Neural cell (in vitro differentiated cells): ENCODE measurements at regions not wholly inside any gene's neighbourhood (a gene's known extent, or its start where the extent isn't known, plus 50 kb on each side); places are given as distances from the start of the nearest gene placed in this dataset.

Source experiments
- H2AFZ ChIP-seq: fragments of 200-600, 300-800 bp; sonication (generic), shearing (Covaris generic); 2 replicates; pipeline ENCODE4 v1.6.0; 2014; ENCODE audit warnings: low read depth, mild to moderate bottlenecking, antibody characterized with exemption, low read length, moderate library complexity
- H3F3A ChIP-seq: fragments of 200-600 bp; shearing (Covaris generic); 2 replicates; pipeline ENCODE4 v1.6.1; 2016; ENCODE audit warnings: mild to moderate bottlenecking, moderate library complexity, mixed read lengths, antibody characterized with exemption, low read length; ENCODE audit not compliant: insufficient read depth, poor library complexity, severe bottlenecking
- H3K27ac ChIP-seq: fragments of 200-600, 300-800 bp; sonication (generic), shearing (Covaris generic); 2 replicates; pipeline ENCODE4 v1.5.1; 2014; ENCODE audit warnings: mild to moderate bottlenecking, low read length, moderate library complexity
- H3K27me3 ChIP-seq: fragments of 300-800, 200-600 bp; sonication (generic), shearing (Covaris generic); 2 replicates; pipeline ENCODE4 v1.6.0; 2014; ENCODE audit warnings: mild to moderate bottlenecking, low read depth, low read length, moderate library complexity; ENCODE audit not compliant: insufficient read depth
- H3K36me3 ChIP-seq: fragments of 300-800, 200-600 bp; sonication (generic), shearing (Covaris generic); 2 replicates; pipeline ENCODE4 v1.5.1; 2014; ENCODE audit warnings: mild to moderate bottlenecking, antibody characterized with exemption, low read length, moderate library complexity; ENCODE audit not compliant: insufficient read depth
- H3K4me2 ChIP-seq: fragments of 300-800, 200-600 bp; sonication (generic), shearing (Covaris generic); 2 replicates; pipeline ENCODE4 v1.6.0; 2014; ENCODE audit warnings: mild to moderate bottlenecking, low read length
- H3K4me3 ChIP-seq: fragments of 300-800, 200-600 bp; sonication (generic), shearing (Covaris generic); 2 replicates; pipeline ENCODE4 v1.5.1; 2014; ENCODE audit warnings: mild to moderate bottlenecking, low read length, moderate library complexity
- H3K79me2 ChIP-seq: fragments of 200-600 bp; shearing (Covaris generic); replicated peaks from 2 replicates; pipeline ENCODE4 v1.6.0; 2014; ENCODE audit warnings: mild to moderate bottlenecking, low read length, moderate library complexity; ENCODE audit not compliant: insufficient read depth
- H3K9ac ChIP-seq: fragments of 300-800, 200-600 bp; sonication (generic), shearing (Covaris generic); 2 replicates; pipeline ENCODE4 v1.6.1; 2016; ENCODE audit warnings: mild to moderate bottlenecking, low read length, mixed read lengths
- H3K9me2 ChIP-seq: fragments of 200-600 bp; shearing (Covaris generic); 2 replicates; pipeline ENCODE4 v1.6.1; 2016; ENCODE audit warnings: mild to moderate bottlenecking, low read length, mixed read lengths; ENCODE audit not compliant: insufficient read depth
- H3K9me3 ChIP-seq: fragments of 200-600, 300-800 bp; sonication (generic), shearing (Covaris generic); 2 replicates; pipeline ENCODE4 v1.6.1; 2016; ENCODE audit warnings: mild to moderate bottlenecking, mixed run types, low read length, moderate library complexity, mixed read lengths
- H4K20me1 ChIP-seq: fragments of 200-600 bp; shearing (Covaris generic); 2 replicates; pipeline ENCODE4 v1.6.1; 2016; ENCODE audit warnings: mild to moderate bottlenecking, mixed run types; ENCODE audit not compliant: insufficient read depth
- EP300 ChIP-seq: fragments of 450-650 bp; conservative IDR thresholded peaks from 2 replicates; pipeline ENCODE4 v1.6.1; 2014; ENCODE audit warnings: antibody characterized with exemption, mild to moderate bottlenecking, moderate library complexity; ENCODE audit not compliant: poor library complexity, severe bottlenecking
- EZH2 ChIP-seq: fragments of 200-600, 300-800 bp; shearing (Covaris generic), sonication (generic); IDR thresholded peaks from 2 replicates; pipeline ENCODE4 v1.6.1; 2014; ENCODE audit warnings: antibody characterized with exemption, low read length, borderline replicate concordance, mild to moderate bottlenecking; ENCODE audit not compliant: insufficient read depth, poor library complexity, severe bottlenecking
- MXI1 ChIP-seq: fragments of 450-650 bp; conservative IDR thresholded peaks from 2 replicates; pipeline ENCODE4 v1.6.1; 2014; ENCODE audit warnings: antibody characterized with exemption, mild to moderate bottlenecking; ENCODE audit not compliant: poor library complexity, severe bottlenecking
- POLR2AphosphoS5 ChIP-seq: IDR thresholded peaks from 2 replicates; pipeline ENCODE4 v1.6.1; 2012
- RAD21 ChIP-seq: fragments of 450-650 bp; conservative IDR thresholded peaks from 2 replicates; pipeline ENCODE4 v1.6.1; 2014; ENCODE audit warnings: antibody characterized with exemption, mild to moderate bottlenecking, moderate library complexity
- SMC3 ChIP-seq: fragments of 450-650 bp; conservative IDR thresholded peaks from 2 replicates; pipeline ENCODE4 v1.6.1; 2014; ENCODE audit warnings: antibody characterized with exemption, mild to moderate bottlenecking, moderate library complexity; ENCODE audit not compliant: poor library complexity
- TAF1 ChIP-seq: IDR thresholded peaks from 2 replicates; pipeline ENCODE4 v1.6.1; 2012; ENCODE audit warnings: low read depth
- TF ChIP-seq, protein P1 (sequence below): fragments of 450-650 bp; IDR thresholded peaks from 2 replicates; pipeline ENCODE4 v1.5.1; 2014; ENCODE audit warnings: antibody characterized with exemption, mild to moderate bottlenecking, moderate library complexity; ENCODE audit not compliant: poor library complexity, severe bottlenecking
- TF ChIP-seq, protein P2 (sequence below): IDR thresholded peaks from 2 replicates; pipeline ENCODE4 v1.6.1; 2012; ENCODE audit warnings: borderline replicate concordance

DNA sequence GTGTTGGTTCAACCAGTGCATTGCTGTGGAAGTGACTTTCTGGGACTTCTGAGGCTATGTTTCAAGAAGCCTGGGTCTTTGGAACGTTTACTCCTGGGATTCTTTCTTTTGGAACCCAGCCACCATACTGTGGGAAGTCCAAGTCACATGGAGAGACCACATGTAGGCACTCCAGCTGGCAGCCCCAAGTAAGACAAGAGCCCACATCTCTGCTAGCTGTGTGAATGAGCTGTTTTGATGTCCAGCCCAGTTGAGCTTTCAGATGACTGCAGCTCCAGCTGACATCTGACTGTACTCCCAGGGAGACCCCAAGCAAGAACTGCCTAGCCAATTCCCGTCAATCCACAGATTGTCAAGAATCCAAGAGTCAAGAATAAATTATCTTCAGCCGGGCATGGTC is 60.1 kb upstream of the SPATA31D4 start:
- Histone ChIP-seq H3K9me2 (no peaks in the 10 kb centered on the region), H3K4me3 (no peak overlapping the region), H3K27ac (no peak overlapping the region), H3K9ac (no peak overlapping the region), H3K79me2 (no peaks in the 10 kb centered on the region), H3F3A (no peaks in the 10 kb centered on the region), H4K20me1 (no peaks in the 10 kb centered on the region), H3K9me3 (no peaks in the 10 kb centered on the region), H2AFZ (no peak overlapping the region), H3K4me2 (no peak overlapping the region), H3K36me3 (no peaks in the 10 kb centered on the region), H3K27me3 (no peaks in the 10 kb centered on the region)
- TF ChIP-seq MXI1, result no peak
- TF ChIP-seq RAD21, result no peak
- TF ChIP-seq EZH2, result no peak
- no peak for TF ChIP-seq EP300
- no peak for TF ChIP-seq POLR2AphosphoS5
- no peak for TF ChIP-seq TAF1
- TF ChIP-seq, protein P1, sequence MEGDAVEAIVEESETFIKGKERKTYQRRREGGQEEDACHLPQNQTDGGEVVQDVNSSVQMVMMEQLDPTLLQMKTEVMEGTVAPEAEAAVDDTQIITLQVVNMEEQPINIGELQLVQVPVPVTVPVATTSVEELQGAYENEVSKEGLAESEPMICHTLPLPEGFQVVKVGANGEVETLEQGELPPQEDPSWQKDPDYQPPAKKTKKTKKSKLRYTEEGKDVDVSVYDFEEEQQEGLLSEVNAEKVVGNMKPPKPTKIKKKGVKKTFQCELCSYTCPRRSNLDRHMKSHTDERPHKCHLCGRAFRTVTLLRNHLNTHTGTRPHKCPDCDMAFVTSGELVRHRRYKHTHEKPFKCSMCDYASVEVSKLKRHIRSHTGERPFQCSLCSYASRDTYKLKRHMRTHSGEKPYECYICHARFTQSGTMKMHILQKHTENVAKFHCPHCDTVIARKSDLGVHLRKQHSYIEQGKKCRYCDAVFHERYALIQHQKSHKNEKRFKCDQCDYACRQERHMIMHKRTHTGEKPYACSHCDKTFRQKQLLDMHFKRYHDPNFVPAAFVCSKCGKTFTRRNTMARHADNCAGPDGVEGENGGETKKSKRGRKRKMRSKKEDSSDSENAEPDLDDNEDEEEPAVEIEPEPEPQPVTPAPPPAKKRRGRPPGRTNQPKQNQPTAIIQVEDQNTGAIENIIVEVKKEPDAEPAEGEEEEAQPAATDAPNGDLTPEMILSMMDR, result no peak
- no peak for TF ChIP-seq SMC3
- TF ChIP-seq, protein P2, sequence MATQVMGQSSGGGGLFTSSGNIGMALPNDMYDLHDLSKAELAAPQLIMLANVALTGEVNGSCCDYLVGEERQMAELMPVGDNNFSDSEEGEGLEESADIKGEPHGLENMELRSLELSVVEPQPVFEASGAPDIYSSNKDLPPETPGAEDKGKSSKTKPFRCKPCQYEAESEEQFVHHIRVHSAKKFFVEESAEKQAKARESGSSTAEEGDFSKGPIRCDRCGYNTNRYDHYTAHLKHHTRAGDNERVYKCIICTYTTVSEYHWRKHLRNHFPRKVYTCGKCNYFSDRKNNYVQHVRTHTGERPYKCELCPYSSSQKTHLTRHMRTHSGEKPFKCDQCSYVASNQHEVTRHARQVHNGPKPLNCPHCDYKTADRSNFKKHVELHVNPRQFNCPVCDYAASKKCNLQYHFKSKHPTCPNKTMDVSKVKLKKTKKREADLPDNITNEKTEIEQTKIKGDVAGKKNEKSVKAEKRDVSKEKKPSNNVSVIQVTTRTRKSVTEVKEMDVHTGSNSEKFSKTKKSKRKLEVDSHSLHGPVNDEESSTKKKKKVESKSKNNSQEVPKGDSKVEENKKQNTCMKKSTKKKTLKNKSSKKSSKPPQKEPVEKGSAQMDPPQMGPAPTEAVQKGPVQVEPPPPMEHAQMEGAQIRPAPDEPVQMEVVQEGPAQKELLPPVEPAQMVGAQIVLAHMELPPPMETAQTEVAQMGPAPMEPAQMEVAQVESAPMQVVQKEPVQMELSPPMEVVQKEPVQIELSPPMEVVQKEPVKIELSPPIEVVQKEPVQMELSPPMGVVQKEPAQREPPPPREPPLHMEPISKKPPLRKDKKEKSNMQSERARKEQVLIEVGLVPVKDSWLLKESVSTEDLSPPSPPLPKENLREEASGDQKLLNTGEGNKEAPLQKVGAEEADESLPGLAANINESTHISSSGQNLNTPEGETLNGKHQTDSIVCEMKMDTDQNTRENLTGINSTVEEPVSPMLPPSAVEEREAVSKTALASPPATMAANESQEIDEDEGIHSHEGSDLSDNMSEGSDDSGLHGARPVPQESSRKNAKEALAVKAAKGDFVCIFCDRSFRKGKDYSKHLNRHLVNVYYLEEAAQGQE, result no peak

DNA sequence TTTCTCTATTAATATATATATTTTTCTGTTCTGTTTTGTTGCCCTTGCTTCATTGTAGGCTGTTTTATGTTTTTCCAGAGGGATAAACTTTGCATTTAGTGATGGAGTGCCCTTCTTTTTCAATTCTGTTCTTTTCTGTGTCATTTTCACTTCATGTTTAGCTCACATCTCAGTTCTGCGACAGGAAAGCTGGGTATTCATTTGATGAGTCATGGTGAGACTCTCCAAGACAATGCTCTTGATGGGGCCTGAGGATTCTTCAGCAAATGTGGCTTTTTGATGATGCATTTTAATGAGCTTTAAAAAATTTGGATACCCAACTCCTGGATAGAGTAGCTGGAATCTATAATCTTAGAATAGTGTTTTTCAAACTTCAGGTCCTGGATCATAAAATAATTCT is 56.5 kb upstream of the SPATA31D4 start:
- no peak overlapping the region for H3K4me3 ChIP-seq
- no peaks in the 10 kb centered on the region for H3K9me2 ChIP-seq
- no peaks in the 10 kb centered on the region for H4K20me1 ChIP-seq
- H3K4me2 ChIP-seq, result no peak overlapping the region
- no peaks in the 10 kb centered on the region for H3K79me2 ChIP-seq
- no peaks in the 10 kb centered on the region for H3F3A ChIP-seq
- H3K9ac ChIP-seq, result no peak overlapping the region
- no peaks in the 10 kb centered on the region for H3K27me3 ChIP-seq
- H3K27ac ChIP-seq, result no peak overlapping the region
- no peak overlapping the region for H2AFZ ChIP-seq
- no peaks in the 10 kb centered on the region for H3K9me3 ChIP-seq
- no peaks in the 10 kb centered on the region for H3K36me3 ChIP-seq
- TF ChIP-seq EP300, result no peak
- TF ChIP-seq, protein P1, result no peak
- TF ChIP-seq SMC3, result no peak
- TF ChIP-seq, protein P2, result no peak
- no peak for TF ChIP-seq EZH2
- TF ChIP-seq MXI1, result no peak
- no peak for TF ChIP-seq POLR2AphosphoS5
- TF ChIP-seq RAD21, result no peak
- TF ChIP-seq TAF1, result no peak
